Astrocyte (in vitro differentiated cells and primary cell): ENCODE measurements at regions not wholly inside any gene's neighbourhood (a gene's known extent, or its start where the extent isn't known, plus 50 kb on each side); places are given as distances from the start of the nearest gene placed in this dataset.

Source experiments
- DNase-seq: peaks from one replicate; pipeline ENCODE4 v3.0.0-alpha.2; 2010; ENCODE audit warnings: low read depth
- FAIRE-seq: peaks from 2 replicates; lab custom pipeline; 2011; peaks lifted over from hg19 to GRCh38; lab: Jason Lieb, UNC
- H2AFZ ChIP-seq: 2 replicates; pipeline ENCODE4 v1.6.0; 2012; ENCODE audit warnings: low read depth, low read length, inconsistent platforms
- H3K27ac ChIP-seq: 2 replicates; pipeline ENCODE4 v1.5.1; 2011; ENCODE audit warnings: low read depth, low read length, inconsistent platforms
- H3K27me3 ChIP-seq: 2 replicates; pipeline ENCODE4 v1.6.0; 2011; ENCODE audit warnings: low read length, inconsistent platforms; ENCODE audit not compliant: insufficient read depth
- H3K36me3 ChIP-seq: 2 replicates; pipeline ENCODE4 v1.5.1; 2011; ENCODE audit warnings: low read length, inconsistent platforms; ENCODE audit not compliant: insufficient read depth
- H3K4me1 ChIP-seq: 2 replicates; pipeline ENCODE4 v1.5.1; 2011; ENCODE audit warnings: low read length, inconsistent platforms; ENCODE audit not compliant: insufficient read depth
- H3K4me2 ChIP-seq: 2 replicates; pipeline ENCODE4 v1.6.0; 2012; ENCODE audit warnings: low read length, inconsistent platforms
- H3K4me3 ChIP-seq: 2 replicates; pipeline ENCODE4 v1.5.1; 2011; ENCODE audit warnings: low read depth, mild to moderate bottlenecking, low read length, inconsistent platforms; ENCODE audit not compliant: insufficient read depth
- H3K79me2 ChIP-seq: 2 replicates; pipeline ENCODE4 v1.6.0; 2012; ENCODE audit warnings: mild to moderate bottlenecking, low read length, inconsistent platforms; ENCODE audit not compliant: insufficient read depth
- H3K9ac ChIP-seq: 2 replicates; pipeline ENCODE4 v1.6.0; 2012; ENCODE audit warnings: mild to moderate bottlenecking, low read length, inconsistent platforms
- H3K9me3 ChIP-seq: 2 replicates; pipeline ENCODE4 v1.5.1; 2012; ENCODE audit warnings: low read depth, mild to moderate bottlenecking, low read length, inconsistent platforms; ENCODE audit not compliant: insufficient read depth
- H4K20me1 ChIP-seq: 2 replicates; pipeline ENCODE4 v1.6.0; 2012; ENCODE audit warnings: low read length, inconsistent platforms; ENCODE audit not compliant: insufficient read depth
- H3K27ac Mint-ChIP-seq: one replicate; pipeline ENCODE4 v1.8.0; 2021; ENCODE audit warnings: mild to moderate bottlenecking, mixed read lengths; ENCODE audit not compliant: unreplicated experiment
- H3K27me3 Mint-ChIP-seq: one replicate; pipeline ENCODE4 v1.8.0; 2021; ENCODE audit warnings: low read depth, mixed read lengths; ENCODE audit not compliant: unreplicated experiment
- H3K36me3 Mint-ChIP-seq: one replicate; pipeline ENCODE4 v1.8.0; 2021; ENCODE audit warnings: low read depth, mixed read lengths; ENCODE audit not compliant: unreplicated experiment
- H3K4me1 Mint-ChIP-seq: one replicate; pipeline ENCODE4 v1.8.0; 2021; ENCODE audit warnings: low read depth, mixed read lengths; ENCODE audit not compliant: unreplicated experiment
- H3K4me3 Mint-ChIP-seq: one replicate; pipeline ENCODE4 v1.8.0; 2021; ENCODE audit warnings: mild to moderate bottlenecking, moderate library complexity, mixed read lengths; ENCODE audit not compliant: unreplicated experiment
- H3K9me3 Mint-ChIP-seq: one replicate; pipeline ENCODE4 v1.8.0; 2021; ENCODE audit warnings: mild to moderate bottlenecking, mixed read lengths; ENCODE audit not compliant: unreplicated experiment
- CTCF ChIP-seq: IDR thresholded peaks from 2 replicates; pipeline ENCODE4 v1.5.1; 2011; ENCODE audit warnings: low read depth, mild to moderate bottlenecking, inconsistent platforms, low read length, moderate library complexity; ENCODE audit not compliant: insufficient read depth
- EZH2 ChIP-seq: IDR thresholded peaks from 2 replicates; pipeline ENCODE4 v1.6.1; 2012; ENCODE audit warnings: mild to moderate bottlenecking, low read length, inconsistent platforms; ENCODE audit not compliant: insufficient read depth

- Mint-ChIP-seq H3K27ac (no peak overlapping the region), H3K4me3 (no peak overlapping the region), H3K27me3 (no peaks in the 10 kb centered on the region), H3K4me1 (no peaks in the 10 kb centered on the region), H3K9me3 (no peaks in the 10 kb centered on the region), H3K36me3 (no peaks in the 10 kb centered on the region)
- Histone ChIP-seq H3K4me1 (no peaks in the 10 kb centered on the region), H3K79me2 (no peaks in the 10 kb centered on the region), H3K9me3 (no peaks in the 10 kb centered on the region), H3K27me3 (no peaks in the 10 kb centered on the region), H3K4me3 (no peak overlapping the region), H3K36me3 (no peaks in the 10 kb centered on the region), H3K27ac (no peak overlapping the region), H2AFZ (no peak overlapping the region), H3K9ac (no peak overlapping the region), H3K4me2 (no peak overlapping the region), H4K20me1 (no peaks in the 10 kb centered on the region)
- TF ChIP-seq EZH2 (no peak), CTCF (no peak)
- no peak for DNase-seq
- no peak for FAIRE-seq
Measured at GRCh38 chr3:74122281-74122680, 492.2 kb downstream of the CNTN3 start.

GRCh38 chr3:74121761-74122160 is 492.7 kb downstream of the CNTN3 start:
- no peak for DNase-seq
- Histone ChIP-seq H4K20me1 (no peaks in the 10 kb centered on the region), H2AFZ (no peak overlapping the region), H3K27ac (no peak overlapping the region), H3K36me3 (no peaks in the 10 kb centered on the region), H3K27me3 (no peaks in the 10 kb centered on the region), H3K9me3 (no peaks in the 10 kb centered on the region), H3K4me3 (no peak overlapping the region), H3K79me2 (no peaks in the 10 kb centered on the region), H3K4me1 (no peaks in the 10 kb centered on the region), H3K9ac (no peak overlapping the region), H3K4me2 (no peak overlapping the region)
- Mint-ChIP-seq H3K27me3 (no peaks in the 10 kb centered on the region), H3K9me3 (no peaks in the 10 kb centered on the region), H3K4me1 (no peaks in the 10 kb centered on the region), H3K4me3 (no peak overlapping the region), H3K36me3 (no peaks in the 10 kb centered on the region), H3K27ac (no peak overlapping the region)
- no peak for FAIRE-seq
- TF ChIP-seq CTCF: no peak
- TF ChIP-seq EZH2: no peak

GRCh38 chr3:74119221-74119620 is 494.5 kb upstream of the PDZRN3 start:
- H3K4me1 ChIP-seq: no peaks in the 10 kb centered on the region
- Mint-ChIP-seq H3K27ac (no peak overlapping the region), H3K9me3 (no peaks in the 10 kb centered on the region), H3K4me1 (no peaks in the 10 kb centered on the region), H3K36me3 (no peaks in the 10 kb centered on the region), H3K27me3 (no peaks in the 10 kb centered on the region), H3K4me3 (no peak overlapping the region)
- H3K9me3 ChIP-seq: no peaks in the 10 kb centered on the region
- no peak overlapping the region for H3K4me2 ChIP-seq
- no peak for DNase-seq
- H3K27ac ChIP-seq: no peak overlapping the region
- TF ChIP-seq EZH2: no peak
- no peak for TF ChIP-seq CTCF
- H3K79me2 ChIP-seq: no peaks in the 10 kb centered on the region
- no peaks in the 10 kb centered on the region for H3K27me3 ChIP-seq
- no peaks in the 10 kb centered on the region for H3K36me3 ChIP-seq
- no peak overlapping the region for H3K4me3 ChIP-seq
- H4K20me1 ChIP-seq: no peaks in the 10 kb centered on the region
- H2AFZ ChIP-seq: no peak overlapping the region
- no peak for FAIRE-seq
- no peak overlapping the region for H3K9ac ChIP-seq
